Subcutaneous abdominal adipose tissue (tissue), 5 donors: ENCODE measurements at regions not wholly inside any gene's neighbourhood (a gene's known extent, or its start where the extent isn't known, plus 50 kb on each side); places are given as distances from the start of the nearest gene placed in this dataset.

Experiments
- H3K27ac ChIP-seq: one replicate; pipeline ENCODE4 v1.7.0; 2013; ENCODE audit warnings: low read depth, mild to moderate bottlenecking, inconsistent platforms, low read length, moderate library complexity
- H3K27me3 ChIP-seq, 5 donors: one replicate each; pipeline ENCODE4 v1.7.0; 2013; ENCODE audit warnings: low read length in 5 of 5, inconsistent platforms in 1 of 5; ENCODE audit not compliant: control insufficient read depth in 5 of 5, insufficient read depth in 4 of 5
- H3K36me3 ChIP-seq, 5 donors: one replicate each; pipeline ENCODE4 v1.7.0; 2013; ENCODE audit warnings: low read length in 5 of 5; ENCODE audit not compliant: control insufficient read depth in 5 of 5, insufficient read depth in 5 of 5
- H3K4me1 ChIP-seq, 5 donors: one replicate each; pipeline ENCODE4 v1.7.0; 2013; ENCODE audit warnings: low read length in 5 of 5, mild to moderate bottlenecking in 3 of 5, moderate library complexity in 1 of 5; ENCODE audit not compliant: control insufficient read depth in 5 of 5, insufficient read depth in 5 of 5
- H3K4me3 ChIP-seq, 5 donors: one replicate each; pipeline ENCODE4 v1.7.0; 2013; ENCODE audit warnings: low read length in 5 of 5, low read depth in 1 of 5
- H3K9ac ChIP-seq, 5 donors: one replicate each; pipeline ENCODE4 v1.7.0; 2013; ENCODE audit warnings: low read length in 5 of 5, mild to moderate bottlenecking in 4 of 5, moderate library complexity in 3 of 5
- H3K9me3 ChIP-seq, 5 donors: one replicate each; pipeline ENCODE4 v1.7.0; 2013; ENCODE audit warnings: low read length in 5 of 5; ENCODE audit not compliant: control insufficient read depth in 5 of 5
- donor health status: healthy.
- donor health status: healthy.
- donor health status: healthy.
- donor health status: healthy.
- donor health status: healthy.

DNA sequence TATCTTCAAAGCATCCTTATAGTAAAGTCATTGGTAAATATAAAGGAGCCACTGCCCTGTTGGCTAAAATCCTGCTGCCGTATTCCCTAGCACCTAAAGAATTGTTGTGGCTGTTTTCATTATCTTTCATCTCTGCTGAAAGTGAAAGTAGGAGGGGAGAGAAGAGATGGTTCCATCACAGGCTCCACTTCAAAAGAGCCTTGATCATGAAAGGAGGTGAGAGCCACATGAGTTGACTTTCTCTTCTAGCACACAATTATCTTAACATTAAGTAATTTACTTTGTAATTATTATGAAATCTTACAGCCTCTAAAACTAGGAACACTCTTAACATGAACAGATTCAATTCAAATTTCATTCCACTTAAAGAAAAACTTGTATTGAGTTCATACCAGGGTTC, 1050.9 kb upstream of the LRRTM1 start:
- Histone ChIP-seq H3K36me3 (no peaks in the 10 kb centered on the region), H3K4me3 (no peak overlapping the region), H3K27ac (no peak overlapping the region), H3K27me3 (no peaks in the 10 kb centered on the region), H3K4me1 (no peaks in the 10 kb centered on the region), H3K9me3 (peaks cover 0 to 3% (median 0%) of the 10 kb centered on the region in 5 donors), H3K9ac (no peak overlapping the region)

DNA sequence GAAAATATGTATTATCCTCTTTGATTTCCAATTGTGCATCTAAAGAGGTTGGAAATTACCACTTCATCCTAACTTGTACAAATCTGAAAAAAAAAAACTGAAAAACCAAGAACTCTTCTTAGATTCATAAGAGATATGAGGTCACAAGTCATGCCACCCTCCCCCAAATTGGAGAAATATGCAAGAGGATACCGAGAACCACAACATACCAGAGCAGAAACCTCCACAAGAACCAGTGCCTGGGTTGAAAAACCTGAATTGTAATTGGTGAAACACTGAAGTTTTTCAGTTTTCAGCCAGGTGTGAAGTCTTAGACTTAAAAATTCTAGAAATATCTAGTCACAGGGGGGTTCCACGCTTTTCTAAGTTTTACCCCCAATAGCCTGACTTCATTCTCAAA, 1029.5 kb upstream of the LRRTM1 start:
- no peak overlapping the region for H3K9ac ChIP-seq
- H3K4me3 ChIP-seq = no peak overlapping the region
- H3K27me3 ChIP-seq = no peaks in the 10 kb centered on the region
- H3K4me1 ChIP-seq = no peaks in the 10 kb centered on the region
- no peak overlapping the region for H3K27ac ChIP-seq
- no peaks in the 10 kb centered on the region for H3K9me3 ChIP-seq
- H3K36me3 ChIP-seq = no peaks in the 10 kb centered on the region

GRCh38 chr2:81328968-81329367, 1024.4 kb upstream of the LRRTM1 start:
- H3K27me3 ChIP-seq = no peaks in the 10 kb centered on the region
- H3K9me3 ChIP-seq = peaks cover 0 to 10% (median 0%) of the 10 kb centered on the region in 5 donors
- H3K9ac ChIP-seq = no peak overlapping the region
- H3K4me3 ChIP-seq = no peak overlapping the region
- H3K36me3 ChIP-seq = no peaks in the 10 kb centered on the region
- no peak overlapping the region for H3K27ac ChIP-seq
- no peaks in the 10 kb centered on the region for H3K4me1 ChIP-seq

- Histone ChIP-seq H3K9me3 (peaks cover 0 to 15% (median 0%) of the 10 kb centered on the region in 5 donors), H3K4me3 (no peak overlapping the region), H3K4me1 (no peaks in the 10 kb centered on the region), H3K36me3 (no peaks in the 10 kb centered on the region), H3K27ac (no peak overlapping the region), H3K27me3 (no peaks in the 10 kb centered on the region), H3K9ac (no peak overlapping the region)
Measured at GRCh38 chr2:81327911-81328310, 1023.4 kb upstream of the LRRTM1 start.

DNA sequence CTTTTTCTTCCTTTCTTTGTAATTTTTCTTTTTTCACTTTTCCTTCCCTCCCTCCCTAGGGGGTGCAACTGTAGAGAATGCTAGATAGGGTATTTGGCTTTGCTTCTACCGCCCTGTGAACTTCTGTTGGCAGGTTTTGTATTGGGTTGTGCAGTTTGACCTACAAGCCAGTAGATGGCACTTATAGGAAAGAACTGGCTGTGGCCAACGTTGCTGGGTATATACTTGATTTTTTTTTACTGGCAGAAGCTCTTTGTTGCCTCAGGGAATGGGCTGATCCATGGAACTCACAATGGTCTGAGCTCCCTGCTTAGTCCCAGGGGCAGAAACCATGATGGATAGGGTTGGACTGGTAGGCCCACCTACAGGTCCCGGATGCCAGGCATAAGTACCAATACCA, 1019.5 kb upstream of the LRRTM1 start:
- Histone ChIP-seq H3K9ac (no peak overlapping the region), H3K4me3 (no peak overlapping the region), H3K27me3 (no peaks in the 10 kb centered on the region), H3K36me3 (no peaks in the 10 kb centered on the region), H3K4me1 (no peaks in the 10 kb centered on the region), H3K9me3 (peaks cover 0 to 15% (median 0%) of the 10 kb centered on the region in 5 donors), H3K27ac (no peak overlapping the region)

GRCh38 chr2:81304154-81304830, 999.7 kb upstream of the LRRTM1 start:
- no peaks in the 10 kb centered on the region for H3K36me3 ChIP-seq
- H3K4me3 ChIP-seq = no peak overlapping the region
- H3K27me3 ChIP-seq = no peaks in the 10 kb centered on the region
- no peak overlapping the region for H3K27ac ChIP-seq
- no peak overlapping the region for H3K9ac ChIP-seq
- H3K4me1 ChIP-seq = no peaks in the 10 kb centered on the region
- H3K9me3 ChIP-seq = peaks cover 0 to 7% (median 0%) of the 10 kb centered on the region in 5 donors

DNA sequence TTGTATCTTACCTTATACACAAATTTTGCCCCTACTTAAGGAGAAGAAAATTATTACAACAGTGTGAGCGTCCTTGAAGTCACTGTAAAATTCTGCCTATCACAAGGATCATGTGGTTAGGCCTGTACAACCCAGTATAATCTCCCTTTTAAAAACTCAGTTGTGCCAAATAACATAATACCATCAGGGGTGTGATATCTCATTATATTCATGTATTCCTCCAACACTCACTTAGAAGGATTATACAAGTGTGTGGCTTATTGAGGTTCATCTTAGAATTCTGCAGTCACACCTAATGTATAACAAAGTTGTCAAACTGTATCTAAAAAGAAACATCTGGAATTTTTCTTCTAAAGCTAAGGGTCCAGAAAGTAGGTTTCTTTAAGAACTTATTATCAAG, 998.8 kb upstream of the LRRTM1 start:
- H3K27ac ChIP-seq = no peak overlapping the region
- peaks cover 0 to 7% (median 0%) of the 10 kb centered on the region in 5 donors for H3K9me3 ChIP-seq
- H3K4me3 ChIP-seq = no peak overlapping the region
- no peak overlapping the region for H3K9ac ChIP-seq
- no peaks in the 10 kb centered on the region for H3K4me1 ChIP-seq
- no peaks in the 10 kb centered on the region for H3K36me3 ChIP-seq
- no peaks in the 10 kb centered on the region for H3K27me3 ChIP-seq

- no peak overlapping the region for H3K9ac ChIP-seq
- H3K4me3 ChIP-seq = no peak overlapping the region
- H3K9me3 ChIP-seq = peaks cover 0 to 7% (median 0%) of the 10 kb centered on the region in 5 donors
- no peaks in the 10 kb centered on the region for H3K36me3 ChIP-seq
- no peaks in the 10 kb centered on the region for H3K27me3 ChIP-seq
- no peaks in the 10 kb centered on the region for H3K4me1 ChIP-seq
- H3K27ac ChIP-seq = no peak overlapping the region
Measured at GRCh38 chr2:81299841-81300240, 995.3 kb upstream of the LRRTM1 start.

- Histone ChIP-seq H3K36me3 (no peaks in the 10 kb centered on the region), H3K9ac (no peak overlapping the region), H3K4me1 (no peaks in the 10 kb centered on the region), H3K9me3 (peaks cover 0 to 8% (median 3%) of the 10 kb centered on the region in 5 donors), H3K27me3 (no peaks in the 10 kb centered on the region), H3K4me3 (no peak overlapping the region), H3K27ac (no peak overlapping the region)
Measured at GRCh38 chr2:81290846-81291245, 986.3 kb upstream of the LRRTM1 start.

GRCh38 chr2:81283081-81283480, 978.5 kb upstream of the LRRTM1 start:
- H3K4me3 ChIP-seq = no peak overlapping the region
- H3K4me1 ChIP-seq = no peaks in the 10 kb centered on the region
- no peak overlapping the region for H3K27ac ChIP-seq
- H3K9ac ChIP-seq = no peak overlapping the region
- H3K27me3 ChIP-seq = no peaks in the 10 kb centered on the region
- H3K36me3 ChIP-seq = no peaks in the 10 kb centered on the region
- no peaks in the 10 kb centered on the region for H3K9me3 ChIP-seq
